ENCODE measurements at regions not wholly inside any gene's neighbourhood (a gene's known extent, or its start where the extent isn't known, plus 50 kb on each side); places are given as distances from the start of the nearest gene placed in this dataset.

GRCh38 chr3:152669560-152669959 is 165.4 kb upstream of the P2RY1 start:
- H3K4me3 ChIP-seq (ENCODE audit: low read depth, low read length), result no peak overlapping the region
- no peak for DNase-seq
- TF ChIP-seq CTCF (IDR thresholded peaks at IDR 0.05; ENCODE audit: low read depth, low read length), result no peak
- no peaks in the 10 kb centered on the region for H3K9me3 ChIP-seq
- H3K36me3 ChIP-seq, result no peaks in the 10 kb centered on the region
- H3K27me3 ChIP-seq, result no peaks in the 10 kb centered on the region
- H3K4me1 ChIP-seq, result no peaks in the 10 kb centered on the region

DNA sequence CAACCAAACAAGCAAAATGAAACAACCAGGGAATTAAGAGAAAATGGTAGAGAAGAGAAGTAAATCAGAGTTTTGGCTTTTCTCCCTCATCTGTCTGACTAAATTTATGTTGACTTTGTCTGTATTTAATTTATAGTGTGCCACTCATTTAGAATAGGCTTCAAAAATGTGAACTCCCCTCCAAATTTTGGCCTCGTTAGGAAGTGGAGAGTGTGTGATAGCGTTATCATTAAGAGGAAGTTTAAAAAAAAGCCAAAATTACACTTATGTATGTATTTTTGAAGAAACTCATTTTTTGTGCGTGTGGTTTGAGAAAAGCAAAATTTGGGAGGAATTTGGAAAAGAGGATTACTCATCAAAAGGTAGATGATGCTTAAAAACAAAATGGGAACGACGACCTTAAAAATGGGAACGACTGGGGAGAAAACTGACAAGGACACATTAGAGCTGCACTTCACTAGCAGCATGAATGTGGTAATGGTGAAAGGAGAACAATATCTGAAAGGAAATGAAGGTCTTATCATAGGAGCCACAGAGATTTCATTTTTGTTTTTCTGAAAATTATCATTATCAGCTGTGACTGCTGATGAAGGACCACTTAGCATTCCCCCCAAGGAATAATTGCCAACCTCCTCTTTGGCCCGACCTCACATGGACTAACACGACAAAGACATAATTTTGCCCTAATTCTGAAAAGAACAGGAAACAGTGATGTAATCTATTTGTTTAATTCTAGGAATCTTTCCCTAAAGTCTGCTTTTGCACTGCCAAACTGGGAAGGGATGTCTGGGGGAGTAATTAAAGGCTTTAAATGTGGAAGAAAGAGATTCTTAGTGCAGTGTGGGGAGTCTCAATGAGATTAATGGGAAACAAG is 163.2 kb upstream of the P2RY1 start:
- Histone ChIP-seq H3K9me3 (no peaks in the 10 kb centered on the region), H3K4me3 (ENCODE audit: low read depth, low read length) (no peak overlapping the region), H3K4me1 (no peaks in the 10 kb centered on the region), H3K27me3 (no peaks in the 10 kb centered on the region), H3K36me3 (no peaks in the 10 kb centered on the region)
- DNase-seq, result no peak
- TF ChIP-seq CTCF (IDR thresholded peaks at IDR 0.05; ENCODE audit: low read depth, low read length), result no peak

DNA sequence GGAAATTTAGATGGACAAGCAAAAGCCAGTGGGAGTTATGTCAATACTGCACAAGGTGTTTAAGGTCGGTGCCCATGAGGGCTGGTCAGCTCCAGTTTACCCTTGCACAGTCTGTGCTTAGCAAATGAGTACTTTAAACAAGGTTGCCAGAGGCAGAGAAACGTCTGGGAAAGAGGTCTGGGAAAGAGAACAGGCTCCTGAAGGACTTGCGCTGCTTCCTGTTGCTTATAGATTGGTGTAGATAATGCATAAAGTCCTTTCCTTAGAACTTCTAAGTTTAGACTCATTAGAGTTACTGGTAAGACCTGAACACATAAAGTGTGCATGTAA is 162.6 kb upstream of the P2RY1 start:
- no peak for TF ChIP-seq CTCF (IDR thresholded peaks at IDR 0.05; ENCODE audit: low read depth, low read length)
- no peaks in the 10 kb centered on the region for H3K27me3 ChIP-seq
- no peaks in the 10 kb centered on the region for H3K36me3 ChIP-seq

GRCh38 chr3:152676810-152677379 is 158.0 kb upstream of the P2RY1 start:
- H3K36me3 ChIP-seq, result no peaks in the 10 kb centered on the region
- DNase-seq, result no peak
- TF ChIP-seq CTCF (IDR thresholded peaks at IDR 0.05; ENCODE audit: low read depth, low read length), result no peak
- H3K4me1 ChIP-seq, result no peaks in the 10 kb centered on the region; the same call in 1 of the 2 replicates
- H3K4me3 ChIP-seq (ENCODE audit: low read depth, low read length), result no peak overlapping the region
- no peaks in the 10 kb centered on the region for H3K9me3 ChIP-seq
- H3K27me3 ChIP-seq, result no peaks in the 10 kb centered on the region

More for the DNA sequence above, 162.6 kb upstream of the P2RY1 start:
- H3K9me3 ChIP-seq, result no peaks in the 10 kb centered on the region
- no peak for DNase-seq
- H3K4me3 ChIP-seq (ENCODE audit: low read depth, low read length), result no peak overlapping the region
- H3K4me1 ChIP-seq, result no peaks in the 10 kb centered on the region

- no peak overlapping the region for H3K4me3 ChIP-seq (ENCODE audit: low read depth, low read length)
- no peaks in the 10 kb centered on the region for H3K9me3 ChIP-seq
- H3K36me3 ChIP-seq, result no peaks in the 10 kb centered on the region
- no peaks in the 10 kb centered on the region for H3K27me3 ChIP-seq
- TF ChIP-seq CTCF (IDR thresholded peaks at IDR 0.05; ENCODE audit: low read depth, low read length), result no peak
- no peaks in the 10 kb centered on the region; the same call in 1 of the 2 replicates for H3K4me1 ChIP-seq
- DNase-seq, result no peak
Observed at GRCh38 chr3:152677491-152677890, 157.4 kb upstream of the P2RY1 start.

- TF ChIP-seq CTCF (IDR thresholded peaks at IDR 0.05; ENCODE audit: low read depth, low read length), result no peak
- H3K9me3 ChIP-seq, result no peaks in the 10 kb centered on the region
- H3K4me3 ChIP-seq (ENCODE audit: low read depth, low read length), result no peak overlapping the region
- H3K27me3 ChIP-seq, result no peaks in the 10 kb centered on the region
- no peaks in the 10 kb centered on the region; the same call in 1 of the 2 replicates for H3K4me1 ChIP-seq
- no peaks in the 10 kb centered on the region for H3K36me3 ChIP-seq
- no peak for DNase-seq
Observed at GRCh38 chr3:152682477-152682876, 152.5 kb upstream of the P2RY1 start.
